OCI-LY3 (cell line): ENCODE measurements at regions not wholly inside any gene's neighbourhood (a gene's known extent, or its start where the extent isn't known, plus 50 kb on each side); places are given as distances from the start of the nearest gene placed in this dataset.

Experiments
- EZH2phosphoT487 ChIP-seq: fragments of 200-600 bp; shearing (Covaris generic); IDR thresholded peaks from 2 replicates; pipeline ENCODE4 v1.6.1; 2018; ENCODE audit warnings: antibody characterized with exemption, mixed run types, low read depth
- TF ChIP-seq, protein P1 (sequence below): fragments of 200-600, 300-600 bp; sonication (generic); IDR thresholded peaks from 2 replicates; pipeline ENCODE4 v1.5.1; 2014; ENCODE audit warnings: antibody characterized with exemption, low read length, low read depth

DNA sequence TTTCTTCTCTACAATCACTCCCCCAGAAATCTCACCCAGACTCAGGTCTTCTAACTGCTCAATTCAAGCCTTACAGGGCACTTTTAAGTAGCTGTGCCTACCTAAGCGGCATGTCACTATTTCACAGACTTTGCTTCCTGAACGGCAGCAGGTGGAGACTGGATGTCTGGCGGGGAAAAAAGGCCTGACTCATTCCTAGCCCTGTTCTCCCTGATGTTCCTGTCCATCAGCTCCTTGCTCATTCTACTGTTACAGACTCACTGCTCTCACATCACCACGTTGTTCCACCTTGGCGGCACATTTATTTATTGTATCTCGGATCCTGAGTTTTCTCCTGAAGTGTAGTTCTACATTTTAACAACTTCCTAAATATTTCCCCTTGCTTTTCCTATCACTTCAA is 52.6 kb upstream of the ATP11B start:
- TF ChIP-seq, protein P1, sequence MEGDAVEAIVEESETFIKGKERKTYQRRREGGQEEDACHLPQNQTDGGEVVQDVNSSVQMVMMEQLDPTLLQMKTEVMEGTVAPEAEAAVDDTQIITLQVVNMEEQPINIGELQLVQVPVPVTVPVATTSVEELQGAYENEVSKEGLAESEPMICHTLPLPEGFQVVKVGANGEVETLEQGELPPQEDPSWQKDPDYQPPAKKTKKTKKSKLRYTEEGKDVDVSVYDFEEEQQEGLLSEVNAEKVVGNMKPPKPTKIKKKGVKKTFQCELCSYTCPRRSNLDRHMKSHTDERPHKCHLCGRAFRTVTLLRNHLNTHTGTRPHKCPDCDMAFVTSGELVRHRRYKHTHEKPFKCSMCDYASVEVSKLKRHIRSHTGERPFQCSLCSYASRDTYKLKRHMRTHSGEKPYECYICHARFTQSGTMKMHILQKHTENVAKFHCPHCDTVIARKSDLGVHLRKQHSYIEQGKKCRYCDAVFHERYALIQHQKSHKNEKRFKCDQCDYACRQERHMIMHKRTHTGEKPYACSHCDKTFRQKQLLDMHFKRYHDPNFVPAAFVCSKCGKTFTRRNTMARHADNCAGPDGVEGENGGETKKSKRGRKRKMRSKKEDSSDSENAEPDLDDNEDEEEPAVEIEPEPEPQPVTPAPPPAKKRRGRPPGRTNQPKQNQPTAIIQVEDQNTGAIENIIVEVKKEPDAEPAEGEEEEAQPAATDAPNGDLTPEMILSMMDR: no peak
- TF ChIP-seq EZH2phosphoT487: no peak
